GM12878 (cell line): ENCODE measurements at regions not wholly inside any gene's neighbourhood (a gene's known extent, or its start where the extent isn't known, plus 50 kb on each side); places are given as distances from the start of the nearest gene placed in this dataset.

Experiments used
- ATAC-seq: fragments of 200-7000 bp; cut with Tn5 transposase; 3 replicates; pipeline ENCODE4 v1.9.1; 2020; ENCODE audit warnings: mild to moderate bottlenecking, moderate library complexity
- BruUV-seq: library from RNA; stranded (reverse); fragments of 400-500 nt; replicated peaks from 2 replicates; lab custom pipeline; 2021; lab: Mats Ljungman, UMichigan
- CTCF ChIA-PET: fragments of 300-600 bp; sonication (Branson Sonifier 250); formaldehyde crosslinking; extraction: SDS; loops from one replicate; lab custom pipeline; 2021; ENCODE audit warnings: inconsistent platforms; lab: Yijun Ruan, JAX
- POLR2A ChIA-PET: fragments of 350-600 bp; formaldehyde crosslinking; extraction: SDS; loops from one replicate; lab custom pipeline; 2021; ENCODE audit warnings: inconsistent platforms; lab: Charles Lee
- RAD21 ChIA-PET: fragments of 300-600 bp; sonication (Branson Sonifier 250); formaldehyde crosslinking; loops from one replicate; lab custom pipeline; 2023; ENCODE audit warnings: antibody characterized with exemption; ENCODE audit not compliant: unreplicated experiment; lab: Charles Lee
- SMC1A ChIA-PET: fragments of 300-600 bp; sonication (Branson Sonifier 250); formaldehyde crosslinking; loops from one replicate; lab custom pipeline; 2023; ENCODE audit not compliant: unreplicated experiment, uncharacterized antibody; lab: Charles Lee
- DNase-seq: peaks from one replicate; pipeline ENCODE4 v3.0.0-alpha.2; 2011; ENCODE audit warnings: low read depth, low spot score
- FAIRE-seq: peaks from 3 replicates; lab custom pipeline; 2011; peaks lifted over from hg19 to GRCh38; lab: Jason Lieb, UNC
- H2AFZ ChIP-seq: 2 replicates; pipeline ENCODE4 v1.6.0; 2011; ENCODE audit warnings: low read depth, low read length, control low read depth; ENCODE audit not compliant: control insufficient read depth
- H3K27ac ChIP-seq: 2 replicates; pipeline ENCODE4 v1.5.1; 2011; ENCODE audit warnings: control low read depth; ENCODE audit not compliant: control insufficient read depth, insufficient read depth
- H3K27me3 ChIP-seq, 2 experiments: replicated peaks in 1 of 2; 2 replicates each; pipeline versions ENCODE4 v1.6.0 to v1.6.1; 2011; ENCODE audit warnings: low read length in 1 of 2; ENCODE audit not compliant: control insufficient read depth in 2 of 2, insufficient read depth in 2 of 2
- H3K36me3 ChIP-seq, 2 experiments: 2 replicates each; pipeline ENCODE4 v1.5.1; 2011; ENCODE audit warnings: low read length in 1 of 2; ENCODE audit not compliant: control insufficient read depth in 2 of 2, insufficient read depth in 2 of 2
- H3K4me1 ChIP-seq: 2 replicates; pipeline ENCODE4 v1.6.1; 2011; ENCODE audit warnings: mild to moderate bottlenecking, low read length, moderate library complexity, mixed read lengths; ENCODE audit not compliant: control insufficient read depth, insufficient read depth
- H3K4me2 ChIP-seq: 2 replicates; pipeline ENCODE4 v1.6.0; 2011; ENCODE audit warnings: control low read depth; ENCODE audit not compliant: control insufficient read depth, insufficient read depth
- H3K4me3 ChIP-seq: fragments of 200-600 bp; sonication (generic); 2 replicates; pipeline ENCODE4 v1.5.1; 2016
- H3K79me2 ChIP-seq: 2 replicates; pipeline ENCODE4 v1.6.0; 2011; ENCODE audit warnings: low read length; ENCODE audit not compliant: control insufficient read depth, insufficient read depth
- H3K9ac ChIP-seq: 2 replicates; pipeline ENCODE4 v1.8.0; 2011; ENCODE audit warnings: low read length, control low read depth, mixed read lengths; ENCODE audit not compliant: control insufficient read depth, insufficient read depth
- H3K9me3 ChIP-seq: replicated peaks from 3 replicates; pipeline ENCODE4 v1.5.1; 2011; ENCODE audit warnings: mild to moderate bottlenecking, low read length; ENCODE audit not compliant: control insufficient read depth, insufficient read depth
- H4K20me1 ChIP-seq: 2 replicates; pipeline ENCODE4 v1.6.0; 2011; ENCODE audit not compliant: control insufficient read depth, insufficient read depth
- CBX5 ChIP-seq: sonication (generic); IDR thresholded peaks from 2 replicates; pipeline ENCODE4 v1.6.1; 2016; ENCODE audit warnings: low read depth, moderate library complexity, mild to moderate bottlenecking, inconsistent platforms
- WGBS: methylation state at CpG from one replicate; pipeline ENCODE4 v1.1.6; 2016; ENCODE audit warnings: low lambda C conversion rate; ENCODE audit not compliant: insufficient replicate concordance, insufficient coverage; ENCODE audit errors: missing lambda C conversion rate; 5-methylcytosine and 5-hydroxymethylcytosine counted together
- in situ Hi-C: fragments of 300-500 bp; cut with MboI; formaldehyde crosslinking; loops from 9 replicates; pipeline ENCODE4 v1.14.3; 2018; ENCODE audit warnings: mixed read lengths
- intact Hi-C: fragments of 100-400 bp; cut with micrococcal nuclease; formaldehyde crosslinking; loops from one replicate; pipeline ENCODE4 v1.14.2; 2022; ENCODE audit not compliant: unreplicated experiment
- TF ChIP-seq, protein P1 (sequence below): IDR thresholded peaks from 2 replicates; pipeline ENCODE4 v1.6.1; 2012; ENCODE audit warnings: mild to moderate bottlenecking, low read depth, low read length
- TF ChIP-seq, protein P2 (sequence below): fragments of 450-650 bp; formaldehyde crosslinking; IDR thresholded peaks from 2 replicates; pipeline ENCODE4 v1.5.0; 2022; ENCODE audit warnings: mild to moderate bottlenecking, missing genetic modification characterization
- TF ChIP-seq, protein P3 (sequence below): fragments of 450-650 bp; formaldehyde crosslinking; IDR thresholded peaks from 2 replicates; pipeline ENCODE4 v1.4.0; 2020; ENCODE audit warnings: mild to moderate bottlenecking, moderate library complexity

DNA sequence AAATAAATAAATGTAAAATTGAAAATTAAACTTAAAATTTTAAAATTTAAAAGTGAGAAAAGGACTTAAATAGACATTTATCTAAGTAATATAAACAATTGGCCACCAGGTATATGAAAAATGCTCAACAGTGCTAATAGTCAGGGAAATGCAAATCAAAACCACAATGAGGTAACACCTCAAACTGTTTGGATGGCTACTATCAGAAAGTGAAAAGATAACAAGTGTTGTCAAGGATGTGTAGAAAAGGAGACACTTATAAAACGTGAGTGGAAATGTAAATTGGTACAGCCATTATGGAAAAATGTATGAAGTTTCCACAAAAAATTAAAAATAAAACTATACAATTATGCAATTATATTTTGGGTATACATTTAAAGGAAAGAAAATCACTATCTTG, 752.2 kb downstream of the EFNB2 start (continued):
- TF ChIP-seq, protein P1, sequence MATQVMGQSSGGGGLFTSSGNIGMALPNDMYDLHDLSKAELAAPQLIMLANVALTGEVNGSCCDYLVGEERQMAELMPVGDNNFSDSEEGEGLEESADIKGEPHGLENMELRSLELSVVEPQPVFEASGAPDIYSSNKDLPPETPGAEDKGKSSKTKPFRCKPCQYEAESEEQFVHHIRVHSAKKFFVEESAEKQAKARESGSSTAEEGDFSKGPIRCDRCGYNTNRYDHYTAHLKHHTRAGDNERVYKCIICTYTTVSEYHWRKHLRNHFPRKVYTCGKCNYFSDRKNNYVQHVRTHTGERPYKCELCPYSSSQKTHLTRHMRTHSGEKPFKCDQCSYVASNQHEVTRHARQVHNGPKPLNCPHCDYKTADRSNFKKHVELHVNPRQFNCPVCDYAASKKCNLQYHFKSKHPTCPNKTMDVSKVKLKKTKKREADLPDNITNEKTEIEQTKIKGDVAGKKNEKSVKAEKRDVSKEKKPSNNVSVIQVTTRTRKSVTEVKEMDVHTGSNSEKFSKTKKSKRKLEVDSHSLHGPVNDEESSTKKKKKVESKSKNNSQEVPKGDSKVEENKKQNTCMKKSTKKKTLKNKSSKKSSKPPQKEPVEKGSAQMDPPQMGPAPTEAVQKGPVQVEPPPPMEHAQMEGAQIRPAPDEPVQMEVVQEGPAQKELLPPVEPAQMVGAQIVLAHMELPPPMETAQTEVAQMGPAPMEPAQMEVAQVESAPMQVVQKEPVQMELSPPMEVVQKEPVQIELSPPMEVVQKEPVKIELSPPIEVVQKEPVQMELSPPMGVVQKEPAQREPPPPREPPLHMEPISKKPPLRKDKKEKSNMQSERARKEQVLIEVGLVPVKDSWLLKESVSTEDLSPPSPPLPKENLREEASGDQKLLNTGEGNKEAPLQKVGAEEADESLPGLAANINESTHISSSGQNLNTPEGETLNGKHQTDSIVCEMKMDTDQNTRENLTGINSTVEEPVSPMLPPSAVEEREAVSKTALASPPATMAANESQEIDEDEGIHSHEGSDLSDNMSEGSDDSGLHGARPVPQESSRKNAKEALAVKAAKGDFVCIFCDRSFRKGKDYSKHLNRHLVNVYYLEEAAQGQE: no peak

DNA sequence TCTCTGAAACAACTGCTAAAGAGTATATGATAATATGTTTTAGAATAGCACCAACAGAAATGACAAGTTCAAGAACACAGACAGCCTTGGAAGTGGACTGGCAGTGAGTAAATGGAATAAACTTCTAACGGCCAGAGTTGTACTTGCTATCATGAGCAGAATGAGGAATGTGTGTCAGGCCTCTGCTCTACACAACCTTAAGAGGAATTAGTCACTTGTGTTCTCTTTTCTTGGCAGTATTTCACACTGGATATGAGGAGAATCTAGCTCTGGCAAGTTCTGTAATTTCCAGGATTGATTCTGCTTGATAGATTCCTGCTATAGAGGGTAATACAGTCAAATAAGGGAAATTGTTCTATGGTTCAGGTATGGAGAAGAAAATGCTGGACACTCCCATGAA, 757.3 kb downstream of the EFNB2 start:
- Histone ChIP-seq H3K79me2 (no peaks in the 10 kb centered on the region), H2AFZ (no peak overlapping the region), H3K9me3 (no peaks in the 10 kb centered on the region), H3K36me3 (no peaks in the 10 kb centered on the region), H3K9ac (no peak overlapping the region), H3K27me3 (no peaks in the 10 kb centered on the region), H3K4me1 (no peaks in the 10 kb centered on the region), H3K4me2 (no peak overlapping the region), H3K4me3 (no peak overlapping the region), H3K27ac (no peak overlapping the region), H4K20me1 (no peaks in the 10 kb centered on the region)
- ChIA-PET RAD21 (no interaction called here), POLR2A (no interaction called here), CTCF (no interaction called here), SMC1A (interaction anchor here (1.2 kb wide), 1 partner anchor 194 kb away, joined by 3 read pairs; no protein-coding TSS in a partner anchor)
- FAIRE-seq: no peak
- in situ Hi-C loops (no loop called here), intact Hi-C loops (no loop called here)
- TF ChIP-seq, protein P2, sequence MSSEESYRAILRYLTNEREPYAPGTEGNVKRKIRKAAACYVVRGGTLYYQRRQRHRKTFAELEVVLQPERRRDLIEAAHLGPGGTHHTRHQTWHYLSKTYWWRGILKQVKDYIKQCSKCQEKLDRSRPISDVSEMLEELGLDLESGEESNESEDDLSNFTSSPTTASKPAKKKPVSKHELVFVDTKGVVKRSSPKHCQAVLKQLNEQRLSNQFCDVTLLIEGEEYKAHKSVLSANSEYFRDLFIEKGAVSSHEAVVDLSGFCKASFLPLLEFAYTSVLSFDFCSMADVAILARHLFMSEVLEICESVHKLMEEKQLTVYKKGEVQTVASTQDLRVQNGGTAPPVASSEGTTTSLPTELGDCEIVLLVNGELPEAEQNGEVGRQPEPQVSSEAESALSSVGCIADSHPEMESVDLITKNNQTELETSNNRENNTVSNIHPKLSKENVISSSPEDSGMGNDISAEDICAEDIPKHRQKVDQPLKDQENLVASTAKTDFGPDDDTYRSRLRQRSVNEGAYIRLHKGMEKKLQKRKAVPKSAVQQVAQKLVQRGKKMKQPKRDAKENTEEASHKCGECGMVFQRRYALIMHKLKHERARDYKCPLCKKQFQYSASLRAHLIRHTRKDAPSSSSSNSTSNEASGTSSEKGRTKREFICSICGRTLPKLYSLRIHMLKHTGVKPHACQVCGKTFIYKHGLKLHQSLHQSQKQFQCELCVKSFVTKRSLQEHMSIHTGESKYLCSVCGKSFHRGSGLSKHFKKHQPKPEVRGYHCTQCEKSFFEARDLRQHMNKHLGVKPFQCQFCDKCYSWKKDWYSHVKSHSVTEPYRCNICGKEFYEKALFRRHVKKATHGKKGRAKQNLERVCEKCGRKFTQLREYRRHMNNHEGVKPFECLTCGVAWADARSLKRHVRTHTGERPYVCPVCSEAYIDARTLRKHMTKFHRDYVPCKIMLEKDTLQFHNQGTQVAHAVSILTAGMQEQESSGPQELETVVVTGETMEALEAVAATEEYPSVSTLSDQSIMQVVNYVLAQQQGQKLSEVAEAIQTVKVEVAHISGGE (CRISPR knock-in tag): no peak
- TF ChIP-seq CBX5: no peak
- TF ChIP-seq, protein P3, sequence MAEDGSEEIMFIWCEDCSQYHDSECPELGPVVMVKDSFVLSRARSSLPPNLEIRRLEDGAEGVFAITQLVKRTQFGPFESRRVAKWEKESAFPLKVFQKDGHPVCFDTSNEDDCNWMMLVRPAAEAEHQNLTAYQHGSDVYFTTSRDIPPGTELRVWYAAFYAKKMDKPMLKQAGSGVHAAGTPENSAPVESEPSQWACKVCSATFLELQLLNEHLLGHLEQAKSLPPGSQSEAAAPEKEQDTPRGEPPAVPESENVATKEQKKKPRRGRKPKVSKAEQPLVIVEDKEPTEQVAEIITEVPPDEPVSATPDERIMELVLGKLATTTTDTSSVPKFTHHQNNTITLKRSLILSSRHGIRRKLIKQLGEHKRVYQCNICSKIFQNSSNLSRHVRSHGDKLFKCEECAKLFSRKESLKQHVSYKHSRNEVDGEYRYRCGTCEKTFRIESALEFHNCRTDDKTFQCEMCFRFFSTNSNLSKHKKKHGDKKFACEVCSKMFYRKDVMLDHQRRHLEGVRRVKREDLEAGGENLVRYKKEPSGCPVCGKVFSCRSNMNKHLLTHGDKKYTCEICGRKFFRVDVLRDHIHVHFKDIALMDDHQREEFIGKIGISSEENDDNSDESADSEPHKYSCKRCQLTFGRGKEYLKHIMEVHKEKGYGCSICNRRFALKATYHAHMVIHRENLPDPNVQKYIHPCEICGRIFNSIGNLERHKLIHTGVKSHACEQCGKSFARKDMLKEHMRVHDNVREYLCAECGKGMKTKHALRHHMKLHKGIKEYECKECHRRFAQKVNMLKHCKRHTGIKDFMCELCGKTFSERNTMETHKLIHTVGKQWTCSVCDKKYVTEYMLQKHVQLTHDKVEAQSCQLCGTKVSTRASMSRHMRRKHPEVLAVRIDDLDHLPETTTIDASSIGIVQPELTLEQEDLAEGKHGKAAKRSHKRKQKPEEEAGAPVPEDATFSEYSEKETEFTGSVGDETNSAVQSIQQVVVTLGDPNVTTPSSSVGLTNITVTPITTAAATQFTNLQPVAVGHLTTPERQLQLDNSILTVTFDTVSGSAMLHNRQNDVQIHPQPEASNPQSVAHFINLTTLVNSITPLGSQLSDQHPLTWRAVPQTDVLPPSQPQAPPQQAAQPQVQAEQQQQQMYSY (CRISPR knock-in tag): no peak
- ATAC-seq: no peak
- 0% methylated on average over 1 of the region's 1 CpG for WGBS
- no TSS peak for BruUV-seq
- DNase-seq: no peak
